ENCODE measurements at regions not wholly inside any gene's neighbourhood (a gene's known extent, or its start where the extent isn't known, plus 50 kb on each side); places are given as distances from the start of the nearest gene placed in this dataset.

DNA sequence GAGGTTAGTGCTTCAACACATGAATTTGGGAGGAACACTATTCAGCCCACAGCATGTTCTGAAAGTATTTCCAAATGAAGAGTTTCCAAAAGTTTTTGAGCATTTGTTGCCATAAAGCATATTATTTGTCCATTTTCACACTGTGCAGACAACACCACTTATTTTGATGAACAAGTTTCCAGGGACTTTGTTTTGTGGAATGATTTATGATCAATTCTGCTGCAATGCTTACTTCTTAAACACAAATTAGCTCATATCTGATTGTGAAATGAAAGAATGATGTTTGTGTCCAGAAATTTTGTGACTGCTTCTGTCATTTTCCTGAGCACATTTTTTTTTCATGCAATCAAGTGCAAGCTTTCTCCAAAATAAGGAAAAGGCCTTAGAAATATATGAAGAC, 205.3 kb downstream of the RAP2A start:
- no peak for DNase-seq

GRCh38 chr13:97640268-97640667, 206.3 kb downstream of the RAP2A start:
- DNase-seq, result no peak

DNA sequence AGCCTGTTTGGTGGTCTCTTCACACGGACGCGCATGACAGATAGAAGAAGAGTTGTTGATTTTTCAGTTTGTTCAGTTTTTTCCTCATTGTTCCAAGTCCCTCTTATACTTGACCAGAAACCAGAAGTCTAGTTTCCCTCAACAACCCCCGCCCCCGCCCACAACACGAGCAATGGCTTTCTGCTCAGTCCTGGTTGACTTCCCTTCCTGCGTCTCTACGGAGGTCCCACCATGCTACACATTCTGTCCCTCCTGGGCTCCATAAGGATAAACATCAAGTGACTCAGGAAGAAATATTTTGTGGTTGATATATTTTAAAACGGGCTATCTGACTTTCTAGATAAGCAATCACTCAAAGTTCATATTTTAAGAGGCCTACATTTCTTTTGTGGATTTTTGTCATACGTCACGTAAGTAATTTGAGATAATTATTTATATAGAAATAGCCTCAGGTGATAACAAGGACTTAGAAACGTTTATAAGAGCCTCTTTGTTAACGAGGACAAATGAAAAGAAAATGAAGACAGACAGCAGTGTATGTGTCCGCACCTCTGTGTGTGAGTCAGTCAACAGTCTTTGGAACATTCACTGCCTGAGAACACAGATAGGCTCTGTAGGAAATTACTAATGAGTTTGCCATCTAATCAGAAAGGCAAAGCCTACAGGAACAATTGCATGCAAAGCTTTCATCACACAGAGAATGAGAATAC, 214.4 kb downstream of the RAP2A start:
- DNase-seq, result no peak

DNA sequence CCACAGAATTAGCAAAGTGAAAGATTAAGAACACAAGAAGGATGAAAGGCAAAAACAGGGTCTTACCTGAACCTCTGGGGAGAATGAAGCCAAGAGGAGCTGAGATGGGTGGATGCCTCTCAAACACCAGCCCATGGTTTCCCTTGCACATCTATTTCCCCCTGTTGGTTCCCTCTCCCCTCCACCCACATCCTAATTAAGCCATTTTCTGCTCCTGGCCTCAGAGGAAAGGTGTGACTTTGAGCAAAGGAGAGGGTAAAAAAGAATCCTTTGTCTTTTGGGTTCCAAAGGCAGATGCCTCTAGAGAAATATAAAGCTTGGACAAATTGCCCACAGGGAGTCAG, 214.9 kb downstream of the RAP2A start:
- DNase-seq, result no peak

DNA sequence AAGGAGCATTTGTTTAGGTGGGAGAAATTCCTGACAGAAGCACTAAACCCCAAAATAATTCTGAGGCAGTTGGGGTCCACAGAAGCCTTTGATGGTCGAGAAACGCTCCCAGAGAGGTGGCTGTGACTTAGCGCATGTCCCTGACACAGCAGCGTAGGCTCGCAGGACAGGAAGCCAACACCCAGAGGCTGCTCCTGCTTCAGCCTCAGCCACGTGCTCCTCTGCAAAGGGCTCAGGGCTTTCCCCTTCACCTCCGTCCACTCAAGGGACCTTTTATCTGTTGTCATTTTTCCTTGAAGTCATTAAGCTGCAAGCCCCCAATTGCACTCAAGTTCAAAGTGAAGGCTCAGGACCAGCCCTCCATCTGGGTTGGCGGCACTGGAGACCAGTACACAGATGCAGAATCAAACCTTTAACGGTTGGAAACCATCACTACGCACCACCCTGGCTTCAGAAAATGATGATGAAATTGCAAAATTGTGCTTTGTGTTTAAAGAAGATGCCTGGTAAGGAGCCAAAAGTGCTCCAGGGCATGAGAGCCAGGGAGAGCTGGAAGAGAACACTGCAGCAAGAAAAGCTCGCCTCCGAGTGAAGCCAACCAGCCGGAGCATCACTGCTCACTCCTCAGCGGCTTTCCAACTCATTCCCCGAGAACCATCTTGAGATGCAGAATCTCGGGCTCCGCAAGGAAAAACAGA, 219.6 kb downstream of the RAP2A start:
- no peak for DNase-seq

GRCh38 chr13:97654236-97654635, 220.3 kb downstream of the RAP2A start:
- no peak for DNase-seq

- no peak for DNase-seq
Measured at GRCh38 chr13:97658556-97658955, 224.6 kb downstream of the RAP2A start.

GRCh38 chr13:97659602-97660001, 225.6 kb downstream of the RAP2A start:
- peak; percentile 25 for DNase-seq

- DNase-seq, result no peak
Measured at GRCh38 chr13:97660594-97661260, 226.8 kb downstream of the RAP2A start.

- no peak for DNase-seq
Measured at GRCh38 chr13:97686594-97686993, 252.6 kb downstream of the RAP2A start.

- DNase-seq, result no peak
Measured at GRCh38 chr13:97692628-97693027, 258.7 kb downstream of the RAP2A start.

GRCh38 chr13:97695684-97696083, 257.8 kb upstream of the IPO5 start:
- no peak for DNase-seq

- no peak for DNase-seq
Measured at GRCh38 chr13:97696921-97697320, 256.6 kb upstream of the IPO5 start.

DNA sequence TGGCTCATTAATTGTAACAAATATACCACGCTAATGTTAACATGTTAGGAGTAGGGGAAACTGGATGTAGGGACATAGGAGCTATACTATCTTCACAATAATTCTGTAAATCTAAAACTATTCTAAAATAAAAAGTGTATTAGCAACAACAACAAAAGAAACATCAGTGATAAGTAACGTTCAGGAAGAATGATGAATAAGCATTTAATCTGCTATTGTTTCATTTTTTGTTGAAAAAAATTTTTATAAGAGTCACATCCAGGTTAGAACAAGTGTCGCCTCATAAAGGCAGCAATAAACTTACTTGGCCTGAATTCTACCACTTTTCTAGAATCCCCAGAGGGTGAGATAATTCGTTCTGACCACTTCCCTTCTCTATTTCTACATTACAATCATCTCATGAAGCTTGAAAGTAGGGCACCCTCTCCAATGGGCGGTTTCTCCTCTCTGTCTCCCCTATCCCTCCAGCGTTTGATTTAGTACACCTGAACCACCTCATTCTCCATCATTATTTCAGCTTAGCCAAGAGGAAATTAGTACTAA, 253.1 kb upstream of the IPO5 start:
- no peak for DNase-seq

GRCh38 chr13:97702614-97703013, 250.9 kb upstream of the IPO5 start:
- no peak for DNase-seq

DNA sequence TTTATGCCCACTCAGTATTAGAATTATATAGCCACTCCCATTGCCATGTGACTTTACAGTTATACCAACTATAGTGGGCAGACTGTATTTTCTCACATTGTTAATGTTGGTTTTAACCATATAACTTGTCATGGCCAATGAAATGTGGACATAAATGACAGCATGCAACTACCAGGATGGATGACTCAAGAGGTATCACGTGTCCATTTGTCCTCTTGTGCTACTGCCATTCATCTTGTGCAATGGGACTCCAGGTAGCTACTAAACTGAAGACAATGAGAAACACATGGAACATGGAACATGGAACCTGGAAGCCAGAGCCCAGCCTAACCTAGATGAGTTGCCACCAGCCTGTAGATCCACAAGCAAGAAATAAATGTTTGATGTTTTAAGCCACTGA, 242.7 kb upstream of the IPO5 start:
- no peak for DNase-seq

DNA sequence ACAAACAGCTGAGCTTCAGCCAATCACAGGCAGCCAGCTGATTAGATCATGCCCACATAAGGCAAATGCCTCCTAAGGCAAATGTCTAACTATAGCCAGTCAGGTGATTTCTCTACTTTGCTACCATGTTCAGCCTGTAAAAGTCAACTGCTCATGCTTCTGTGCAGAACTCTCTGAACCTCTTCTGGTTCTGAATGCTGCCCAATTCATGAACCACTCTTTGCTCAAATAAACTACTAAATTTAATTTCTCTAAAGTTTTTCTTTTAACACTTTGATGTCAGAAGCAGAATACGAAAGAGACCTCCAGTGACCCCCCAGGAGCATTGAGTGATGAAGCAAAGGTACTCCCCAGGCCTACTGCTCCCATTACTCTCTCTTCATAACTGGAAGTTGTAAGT, 240.7 kb upstream of the IPO5 start:
- no peak for DNase-seq

GRCh38 chr13:97715763-97716162, 237.7 kb upstream of the IPO5 start:
- peak; percentile 8 for DNase-seq

DNA sequence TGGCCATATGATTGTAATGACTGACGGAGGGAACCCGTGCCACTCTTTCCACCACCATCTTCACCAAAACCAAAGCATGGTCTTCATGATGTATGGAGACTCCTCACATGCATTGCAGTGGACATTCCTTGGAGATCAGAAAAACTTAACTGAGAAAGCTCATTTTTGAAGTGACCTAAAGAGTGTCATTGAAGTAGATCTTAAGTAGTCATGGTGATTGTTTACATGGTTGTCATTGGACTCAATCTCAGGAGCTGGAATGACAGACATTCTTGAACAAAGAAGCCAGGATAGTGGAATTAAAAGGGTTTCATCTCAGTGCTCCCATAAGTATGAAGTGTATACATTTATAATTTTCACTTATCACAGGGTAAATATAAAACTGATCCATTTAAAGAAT, 236.7 kb upstream of the IPO5 start:
- no peak for DNase-seq

DNA sequence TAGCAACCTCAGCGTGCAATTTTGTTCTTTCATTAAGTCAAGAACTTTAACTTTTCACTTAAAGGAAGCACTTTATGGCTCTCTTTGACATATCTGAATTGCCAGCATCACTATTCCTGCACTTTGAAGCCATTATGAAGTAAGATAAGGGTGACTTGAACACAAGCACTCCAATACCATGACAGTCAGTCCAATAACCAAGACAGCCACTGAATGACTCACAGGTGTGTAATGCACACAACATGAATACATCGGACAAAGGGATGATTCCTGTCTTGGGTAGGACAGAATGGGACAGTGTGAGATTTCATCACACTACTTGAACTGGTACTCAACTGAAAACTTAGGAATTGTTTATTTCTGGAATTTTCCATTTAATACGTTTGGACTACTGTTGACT, 233.7 kb upstream of the IPO5 start:
- DNase-seq, result peak; percentile 28

- DNase-seq, result no peak
Measured at GRCh38 chr13:97720896-97721295, 232.6 kb upstream of the IPO5 start.

- DNase-seq, result no peak
Measured at GRCh38 chr13:97723655-97724054, 229.8 kb upstream of the IPO5 start.

DNA sequence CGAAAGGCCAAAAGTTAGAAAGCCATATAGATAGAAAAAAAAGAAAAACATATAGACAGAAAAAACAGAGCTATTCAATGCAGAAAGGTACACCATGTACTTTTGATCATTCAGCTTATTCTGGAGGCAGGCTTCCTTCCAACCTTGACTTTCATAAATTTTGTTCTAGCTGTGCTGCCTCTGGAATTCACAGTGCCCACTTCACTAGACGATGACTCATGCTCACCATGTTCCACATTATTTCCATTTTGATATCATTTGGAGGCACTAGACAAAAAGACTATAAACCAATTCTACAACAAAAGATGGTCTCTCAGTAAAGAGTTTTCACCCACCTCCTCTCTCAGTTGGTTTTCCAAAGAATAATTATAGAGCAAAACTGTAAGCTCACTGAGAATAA, 229.0 kb upstream of the IPO5 start:
- no peak for DNase-seq

GRCh38 chr13:97726664-97727280, 226.7 kb upstream of the IPO5 start:
- no peak for DNase-seq
